ENCODE measurements at regions not wholly inside any gene's neighbourhood (a gene's known extent, or its start where the extent isn't known, plus 50 kb on each side); places are given as distances from the start of the nearest gene placed in this dataset.

DNA sequence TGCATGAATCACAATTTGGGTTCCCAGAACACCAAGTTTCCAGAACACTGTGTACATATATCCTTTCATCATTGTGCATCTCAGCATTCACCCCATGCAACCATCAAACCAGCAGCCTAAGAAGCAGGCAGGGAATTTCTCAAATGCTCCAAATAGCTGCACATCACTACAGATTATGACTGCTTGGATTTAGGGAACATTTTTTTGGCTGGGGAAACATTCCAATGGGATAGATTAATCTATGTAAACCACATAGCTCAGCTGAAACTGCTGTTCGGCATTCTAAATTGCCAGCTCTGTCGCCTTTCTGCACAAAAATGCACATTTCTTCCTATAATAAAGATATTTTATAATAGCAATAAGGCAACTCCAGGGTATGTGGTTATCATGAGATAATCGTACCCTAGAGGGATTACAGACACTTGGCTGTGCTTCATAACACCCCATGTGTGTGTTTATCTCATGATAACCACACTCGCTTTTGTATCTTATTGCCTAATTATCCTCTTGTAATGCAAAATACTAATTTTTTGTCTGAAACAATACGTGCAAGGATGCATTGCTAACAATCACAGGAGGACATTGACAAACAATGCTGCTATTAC lies 483.7 kb upstream of the DPH6 start:
- Histone ChIP-seq H3K4me1 (ENCODE audit: control insufficient read depth in 1 of 2, insufficient read depth in 2 of 2, low read length in 2 of 2) (no peaks in the 10 kb centered on the region), H3K4me3 (replicated peaks in 1 of 2; ENCODE audit: low read depth in 1 of 2, low read length in 2 of 2) (no peak overlapping the region), H3K36me3 (ENCODE audit: control insufficient read depth in 1 of 2, insufficient read depth in 2 of 2, low read length in 2 of 2) (no peaks in the 10 kb centered on the region), H3K27me3 (ENCODE audit: insufficient read depth, low read length) (no peaks in the 10 kb centered on the region), H4K20me1 (ENCODE audit: insufficient read depth) (no peaks in the 10 kb centered on the region), H3K4me2 (ENCODE audit: low read length) (no peak overlapping the region), H3K27ac (ENCODE audit: low read depth, low read length) (no peak overlapping the region), H3K9ac (ENCODE audit: low read length) (no peak overlapping the region), H2AFZ (ENCODE audit: low read depth, low read length, poor library complexity, severe bottlenecking) (no peak overlapping the region), H3K9me3 (ENCODE audit: control insufficient read depth in 1 of 2, insufficient read depth in 1 of 2, low read depth in 1 of 2, low read length in 2 of 2) (no peaks in the 10 kb centered on the region), H3K9me2 (ENCODE audit: insufficient read depth) (no peaks in the 10 kb centered on the region), H3K79me2 (ENCODE audit: insufficient read depth, low read length) (no peaks in the 10 kb centered on the region)
- ATAC-seq, result no peak
- BruUV-seq (replicated peaks), result no TSS peak
- ChIA-PET CTCF (no interaction called here), POLR2A (no interaction called here), RAD21 (ENCODE audit: low non-redundant PET in 1 of 2, low total read pairs in 2 of 2, uncharacterized antibody in 2 of 2, unreplicated experiment in 2 of 2) (no interaction called here)
- no peak for DNase-seq (ENCODE audit: low read depth, low spot score)
- intact Hi-C loops (cut with micrococcal nuclease), result no loop called here
- TF ChIP-seq SRF (IDR thresholded peaks at IDR 0.05; ENCODE audit: low read depth) (no peak), ZNF274 (IDR thresholded peaks at IDR 0.05; ENCODE audit: low read depth, low read length) (no peak), POLR2A (IDR thresholded peaks at IDR 0.05; ENCODE audit: borderline replicate concordance, extremely low read depth, insufficient read depth, insufficient read length) (no peak), ELF1 (IDR thresholded peaks at IDR 0.05; ENCODE audit: borderline replicate concordance, low read depth) (no peak), CBX3 (IDR thresholded peaks at IDR 0.05; ENCODE audit: low read depth) (no peak), JUND (IDR thresholded peaks at IDR 0.05) (no peak), FOSL1 (IDR thresholded peaks at IDR 0.05; ENCODE audit: low read depth) (no peak), EGR1 (IDR thresholded peaks at IDR 0.05; ENCODE audit: low read depth) (no peak), YY1 (IDR thresholded peaks at IDR 0.05; ENCODE audit: extremely low read depth, insufficient replicate concordance, low read depth, low read length) (no peak), EZH2phosphoT487 (IDR thresholded peaks at IDR 0.05; ENCODE audit: borderline replicate concordance) (no peak), ZFX (IDR thresholded peaks at IDR 0.05) (no peak), SP1 (IDR thresholded peaks at IDR 0.05; ENCODE audit: low read depth) (no peak), RAD21 (IDR thresholded peaks at IDR 0.05; ENCODE audit: low read depth) (no peak)
- TF ChIP-seq, protein P1, sequence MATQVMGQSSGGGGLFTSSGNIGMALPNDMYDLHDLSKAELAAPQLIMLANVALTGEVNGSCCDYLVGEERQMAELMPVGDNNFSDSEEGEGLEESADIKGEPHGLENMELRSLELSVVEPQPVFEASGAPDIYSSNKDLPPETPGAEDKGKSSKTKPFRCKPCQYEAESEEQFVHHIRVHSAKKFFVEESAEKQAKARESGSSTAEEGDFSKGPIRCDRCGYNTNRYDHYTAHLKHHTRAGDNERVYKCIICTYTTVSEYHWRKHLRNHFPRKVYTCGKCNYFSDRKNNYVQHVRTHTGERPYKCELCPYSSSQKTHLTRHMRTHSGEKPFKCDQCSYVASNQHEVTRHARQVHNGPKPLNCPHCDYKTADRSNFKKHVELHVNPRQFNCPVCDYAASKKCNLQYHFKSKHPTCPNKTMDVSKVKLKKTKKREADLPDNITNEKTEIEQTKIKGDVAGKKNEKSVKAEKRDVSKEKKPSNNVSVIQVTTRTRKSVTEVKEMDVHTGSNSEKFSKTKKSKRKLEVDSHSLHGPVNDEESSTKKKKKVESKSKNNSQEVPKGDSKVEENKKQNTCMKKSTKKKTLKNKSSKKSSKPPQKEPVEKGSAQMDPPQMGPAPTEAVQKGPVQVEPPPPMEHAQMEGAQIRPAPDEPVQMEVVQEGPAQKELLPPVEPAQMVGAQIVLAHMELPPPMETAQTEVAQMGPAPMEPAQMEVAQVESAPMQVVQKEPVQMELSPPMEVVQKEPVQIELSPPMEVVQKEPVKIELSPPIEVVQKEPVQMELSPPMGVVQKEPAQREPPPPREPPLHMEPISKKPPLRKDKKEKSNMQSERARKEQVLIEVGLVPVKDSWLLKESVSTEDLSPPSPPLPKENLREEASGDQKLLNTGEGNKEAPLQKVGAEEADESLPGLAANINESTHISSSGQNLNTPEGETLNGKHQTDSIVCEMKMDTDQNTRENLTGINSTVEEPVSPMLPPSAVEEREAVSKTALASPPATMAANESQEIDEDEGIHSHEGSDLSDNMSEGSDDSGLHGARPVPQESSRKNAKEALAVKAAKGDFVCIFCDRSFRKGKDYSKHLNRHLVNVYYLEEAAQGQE (IDR thresholded peaks at IDR 0.05; ENCODE audit: low read depth), result no peak
- TF ChIP-seq, protein P2, sequence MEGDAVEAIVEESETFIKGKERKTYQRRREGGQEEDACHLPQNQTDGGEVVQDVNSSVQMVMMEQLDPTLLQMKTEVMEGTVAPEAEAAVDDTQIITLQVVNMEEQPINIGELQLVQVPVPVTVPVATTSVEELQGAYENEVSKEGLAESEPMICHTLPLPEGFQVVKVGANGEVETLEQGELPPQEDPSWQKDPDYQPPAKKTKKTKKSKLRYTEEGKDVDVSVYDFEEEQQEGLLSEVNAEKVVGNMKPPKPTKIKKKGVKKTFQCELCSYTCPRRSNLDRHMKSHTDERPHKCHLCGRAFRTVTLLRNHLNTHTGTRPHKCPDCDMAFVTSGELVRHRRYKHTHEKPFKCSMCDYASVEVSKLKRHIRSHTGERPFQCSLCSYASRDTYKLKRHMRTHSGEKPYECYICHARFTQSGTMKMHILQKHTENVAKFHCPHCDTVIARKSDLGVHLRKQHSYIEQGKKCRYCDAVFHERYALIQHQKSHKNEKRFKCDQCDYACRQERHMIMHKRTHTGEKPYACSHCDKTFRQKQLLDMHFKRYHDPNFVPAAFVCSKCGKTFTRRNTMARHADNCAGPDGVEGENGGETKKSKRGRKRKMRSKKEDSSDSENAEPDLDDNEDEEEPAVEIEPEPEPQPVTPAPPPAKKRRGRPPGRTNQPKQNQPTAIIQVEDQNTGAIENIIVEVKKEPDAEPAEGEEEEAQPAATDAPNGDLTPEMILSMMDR (IDR thresholded peaks at IDR 0.05 in 2 of 3, conservative IDR thresholded peaks at IDR 0.05 in 1 of 3; ENCODE audit: borderline replicate concordance in 1 of 3, insufficient read depth in 1 of 3, low read depth in 2 of 3, low read length in 2 of 3), result no peak

Measured in HCT116 (cell line).